Natural killer cell (primary cell): ENCODE measurements at regions not wholly inside any gene's neighbourhood (a gene's known extent, or its start where the extent isn't known, plus 50 kb on each side); places are given as distances from the start of the nearest gene placed in this dataset.

Experiments used
- ATAC-seq, 3 donors: fragments of 150-1000 bp in 2 of 3; fragments of 200-7000 bp in 1 of 3; cut with Tn5 transposase; 1 replicate in 1 of 3; 2 replicates in 2 of 3; pipeline ENCODE4 v1.10.0; 2021; ENCODE audit warnings: mild to moderate bottlenecking in 2 of 3, moderate library complexity in 2 of 3
- DNase-seq, 2 donors: peaks; one replicate each; pipeline versions ENCODE4 v3.0.0 to v3.0.0-alpha.2; 2013 to 2021; ENCODE audit warnings: mixed read lengths in 1 of 2
- H3K27ac ChIP-seq: one replicate; pipeline ENCODE4 v1.5.1; 2013; ENCODE audit warnings: mild to moderate bottlenecking, low read length
- H3K27me3 ChIP-seq: one replicate; pipeline ENCODE4 v1.6.1; 2013; ENCODE audit warnings: low read length; ENCODE audit not compliant: control insufficient read depth, insufficient read depth
- H3K36me3 ChIP-seq: one replicate; pipeline ENCODE4 v1.6.1; 2013; ENCODE audit warnings: low read length; ENCODE audit not compliant: control insufficient read depth, insufficient read depth
- H3K4me1 ChIP-seq: one replicate; pipeline ENCODE4 v1.6.1; 2013; ENCODE audit warnings: low read length; ENCODE audit not compliant: control insufficient read depth, insufficient read depth
- H3K4me3 ChIP-seq: one replicate; pipeline ENCODE4 v1.5.1; 2013; ENCODE audit warnings: low read length
- H3K9me3 ChIP-seq: one replicate; pipeline ENCODE4 v1.6.1; 2013; ENCODE audit warnings: low read length; ENCODE audit not compliant: control insufficient read depth, insufficient read depth
- H3K27ac Mint-ChIP-seq, 2 donors: one replicate each; pipeline ENCODE4 v1.8.0; 2022; ENCODE audit warnings: mild to moderate bottlenecking in 2 of 2, mixed read lengths in 2 of 2, moderate library complexity in 1 of 2
- H3K27me3 Mint-ChIP-seq, 2 donors: one replicate each; pipeline ENCODE4 v1.8.0; 2022; ENCODE audit warnings: low read depth in 2 of 2, mixed read lengths in 2 of 2
- H3K36me3 Mint-ChIP-seq: one replicate; pipeline ENCODE4 v1.8.0; 2022; ENCODE audit warnings: mixed read lengths
- H3K4me1 Mint-ChIP-seq, 2 donors: one replicate each; pipeline ENCODE4 v1.8.0; 2022; ENCODE audit warnings: mixed read lengths in 2 of 2
- H3K4me3 Mint-ChIP-seq: one replicate; pipeline ENCODE4 v1.8.0; 2022; ENCODE audit warnings: mild to moderate bottlenecking, moderate library complexity, mixed read lengths
- H3K9me3 Mint-ChIP-seq, 2 donors: one replicate each; pipeline ENCODE4 v1.8.0; 2022; ENCODE audit warnings: mixed read lengths in 2 of 2
- WGBS: methylation state at CpG from one replicate; pipeline ENCODE4 v1.1.7; 2013; ENCODE audit warnings: missing lambda C conversion rate; ENCODE audit not compliant: insufficient coverage; 5-methylcytosine and 5-hydroxymethylcytosine counted together
- intact Hi-C: fragments of 100-400 bp; cut with micrococcal nuclease; formaldehyde crosslinking; loops from one replicate; pipeline ENCODE4 v1.14.2; 2022
- TF ChIP-seq, protein P1 (sequence below): fragments of 200-600 bp; IDR thresholded peaks from one replicate; pipeline ENCODE4 v1.8.0; 2022; ENCODE audit warnings: antibody characterized with exemption

DNA sequence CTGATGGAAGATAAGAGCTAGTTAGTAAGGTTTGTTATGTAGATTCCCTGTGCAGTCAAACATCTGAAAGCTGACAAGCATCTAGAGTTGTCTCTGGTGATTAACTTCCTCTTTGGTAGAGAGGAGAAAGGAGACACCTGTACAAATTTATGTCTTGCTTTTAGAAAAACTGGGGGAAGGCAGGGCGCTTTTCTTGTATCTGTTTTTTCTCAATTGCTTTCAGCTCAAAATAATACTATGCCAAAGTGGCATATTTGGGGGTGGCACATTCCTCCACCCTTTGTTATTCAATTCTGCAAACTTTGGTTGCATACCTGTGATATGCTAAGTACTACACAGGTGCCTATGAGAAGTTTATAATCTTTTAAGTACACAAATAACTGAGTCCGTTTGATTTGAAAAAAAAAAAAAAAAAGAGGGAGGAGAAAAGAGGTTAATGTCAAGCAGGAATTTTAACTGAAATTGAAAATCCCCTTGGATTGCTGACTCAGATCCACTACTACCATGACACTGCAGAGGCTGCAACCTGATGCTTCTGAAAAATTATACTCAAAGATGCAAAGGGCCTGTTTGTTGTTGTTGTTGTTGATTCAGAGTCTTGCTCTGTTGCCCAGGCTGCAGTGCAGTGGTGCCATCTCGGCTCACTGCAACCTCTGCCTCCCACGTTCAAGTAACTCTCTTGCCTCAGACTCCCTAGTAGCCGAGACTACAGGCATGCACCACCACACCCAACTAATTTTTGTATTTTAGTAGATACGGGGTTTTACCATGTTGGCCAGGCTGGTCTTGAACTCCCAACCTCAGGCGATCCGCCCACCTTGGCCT, 164.8 kb upstream of the NBEA start:
- no peaks in the 10 kb centered on the region for H3K4me1 ChIP-seq
- no peaks in the 10 kb centered on the region for H3K27me3 ChIP-seq
- DNase-seq (no peak), ATAC-seq (no peak)
- no peak overlapping the region for H3K4me3 Mint-ChIP-seq
- intact Hi-C loops = no loop called here
- TF ChIP-seq, protein P1, sequence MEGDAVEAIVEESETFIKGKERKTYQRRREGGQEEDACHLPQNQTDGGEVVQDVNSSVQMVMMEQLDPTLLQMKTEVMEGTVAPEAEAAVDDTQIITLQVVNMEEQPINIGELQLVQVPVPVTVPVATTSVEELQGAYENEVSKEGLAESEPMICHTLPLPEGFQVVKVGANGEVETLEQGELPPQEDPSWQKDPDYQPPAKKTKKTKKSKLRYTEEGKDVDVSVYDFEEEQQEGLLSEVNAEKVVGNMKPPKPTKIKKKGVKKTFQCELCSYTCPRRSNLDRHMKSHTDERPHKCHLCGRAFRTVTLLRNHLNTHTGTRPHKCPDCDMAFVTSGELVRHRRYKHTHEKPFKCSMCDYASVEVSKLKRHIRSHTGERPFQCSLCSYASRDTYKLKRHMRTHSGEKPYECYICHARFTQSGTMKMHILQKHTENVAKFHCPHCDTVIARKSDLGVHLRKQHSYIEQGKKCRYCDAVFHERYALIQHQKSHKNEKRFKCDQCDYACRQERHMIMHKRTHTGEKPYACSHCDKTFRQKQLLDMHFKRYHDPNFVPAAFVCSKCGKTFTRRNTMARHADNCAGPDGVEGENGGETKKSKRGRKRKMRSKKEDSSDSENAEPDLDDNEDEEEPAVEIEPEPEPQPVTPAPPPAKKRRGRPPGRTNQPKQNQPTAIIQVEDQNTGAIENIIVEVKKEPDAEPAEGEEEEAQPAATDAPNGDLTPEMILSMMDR = no peak
- no peaks in the 10 kb centered on the region for H3K36me3 ChIP-seq
- peaks cover 8 to 18% of the 10 kb centered on the region in 2 donors for H3K9me3 Mint-ChIP-seq
- H3K36me3 Mint-ChIP-seq = peaks cover 7% of the 10 kb centered on the region
- no peak overlapping the region for H3K4me3 ChIP-seq
- WGBS = 86% methylated on average over 7 of the region's 8 CpGs
- no peaks in the 10 kb centered on the region for H3K27me3 Mint-ChIP-seq
- no peaks in the 10 kb centered on the region for H3K9me3 ChIP-seq
- no peak overlapping the region for H3K27ac Mint-ChIP-seq
- no peak overlapping the region for H3K27ac ChIP-seq
- H3K4me1 Mint-ChIP-seq = no peaks in the 10 kb centered on the region

GRCh38 chr13:34777914-34778303, 164.2 kb upstream of the NBEA start:
- Mint-ChIP-seq H3K4me3 (no peak overlapping the region), H3K27ac (no peak overlapping the region), H3K9me3 (peaks cover 9 to 19% of the 10 kb centered on the region in 2 donors), H3K27me3 (no peaks in the 10 kb centered on the region), H3K36me3 (peaks cover 7% of the 10 kb centered on the region), H3K4me1 (no peaks in the 10 kb centered on the region)
- H3K9me3 ChIP-seq = no peaks in the 10 kb centered on the region
- TF ChIP-seq, protein P1 = no peak
- no peak overlapping the region for H3K27ac ChIP-seq
- no peaks in the 10 kb centered on the region for H3K36me3 ChIP-seq
- WGBS = 100% methylated on average over 2 of the region's 5 CpGs
- H3K27me3 ChIP-seq = no peaks in the 10 kb centered on the region
- no peak for ATAC-seq
- DNase-seq = no peak
- intact Hi-C loops = no loop called here
- H3K4me3 ChIP-seq = no peak overlapping the region
- H3K4me1 ChIP-seq = no peaks in the 10 kb centered on the region

GRCh38 chr13:34779171-34779570, 162.9 kb upstream of the NBEA start:
- intact Hi-C loops = no loop called here
- ATAC-seq (no peak), DNase-seq (no peak)
- no peak overlapping the region for H3K27ac Mint-ChIP-seq
- Histone ChIP-seq H3K9me3 (no peaks in the 10 kb centered on the region), H3K4me1 (no peaks in the 10 kb centered on the region), H3K36me3 (no peaks in the 10 kb centered on the region), H3K27ac (no peak overlapping the region), H3K4me3 (no peak overlapping the region), H3K27me3 (no peaks in the 10 kb centered on the region)
- no peaks in the 10 kb centered on the region for H3K27me3 Mint-ChIP-seq
- H3K4me3 Mint-ChIP-seq = no peak overlapping the region
- TF ChIP-seq, protein P1 = no peak
- peaks cover 9 to 17% of the 10 kb centered on the region in 2 donors for H3K9me3 Mint-ChIP-seq
- WGBS = 65% methylated on average over 6 of the region's 6 CpGs
- H3K36me3 Mint-ChIP-seq = peaks cover 7% of the 10 kb centered on the region
- H3K4me1 Mint-ChIP-seq = no peaks in the 10 kb centered on the region

DNA sequence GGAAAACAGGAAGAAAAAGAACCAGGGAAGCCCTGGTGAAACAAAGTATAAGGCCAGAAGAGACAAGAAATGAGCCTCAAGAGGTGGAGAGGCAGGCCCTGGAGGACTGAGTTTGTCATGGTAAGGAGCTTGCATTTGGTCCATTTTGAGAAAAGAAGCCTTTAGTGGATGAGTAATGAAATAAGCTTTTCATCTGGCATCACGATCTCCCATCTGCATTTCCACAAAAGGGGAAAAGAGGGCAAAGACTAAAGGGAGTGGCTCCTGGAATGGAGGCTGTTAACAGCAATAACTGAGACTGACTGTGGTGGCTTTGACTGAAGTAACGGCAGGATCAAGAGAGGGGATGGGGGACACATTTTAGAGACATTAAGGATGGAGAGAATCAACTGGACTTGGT, 148.8 kb upstream of the NBEA start:
- Mint-ChIP-seq H3K9me3 (peaks cover 14 to 18% of the 10 kb centered on the region in 2 donors), H3K36me3 (no peaks in the 10 kb centered on the region), H3K4me1 (no peaks in the 10 kb centered on the region), H3K4me3 (no peak overlapping the region), H3K27ac (no peak overlapping the region), H3K27me3 (no peaks in the 10 kb centered on the region)
- intact Hi-C loops = no loop called here
- Histone ChIP-seq H3K36me3 (no peaks in the 10 kb centered on the region), H3K27me3 (no peaks in the 10 kb centered on the region), H3K4me3 (no peak overlapping the region), H3K4me1 (no peaks in the 10 kb centered on the region), H3K9me3 (peaks cover 9% of the 10 kb centered on the region), H3K27ac (no peak overlapping the region)
- DNase-seq (no peak), ATAC-seq (no peak)
- 91% methylated on average over 2 of the region's 2 CpGs for WGBS
- TF ChIP-seq, protein P1 = no peak
